Embryonic facial prominence (tissue), 1 donor: ENCODE measurements at regions not wholly inside any gene's neighbourhood (a gene's known extent, or its start where the extent isn't known, plus 50 kb on each side); places are given as distances from the start of the nearest gene placed in this dataset.
"Not testable (repeated sequence)": the region's sequence is repeated elsewhere in the genome, so short reads cannot be mapped to it uniquely, and the experiment has no call there.

Source experiments
- DNase-seq: peaks from one replicate; pipeline ENCODE4 v3.0.0-alpha.2; 2016; ENCODE audit errors: extremely low spot score

GRCh38 chr1:120278259-120278610 lies 101.9 kb upstream of the SEC22B start:
- not testable (repeated sequence) for DNase-seq

- not testable (repeated sequence) for DNase-seq
Observed at GRCh38 chr1:120277428-120278258, 101.3 kb upstream of the SEC22B start.

DNA sequence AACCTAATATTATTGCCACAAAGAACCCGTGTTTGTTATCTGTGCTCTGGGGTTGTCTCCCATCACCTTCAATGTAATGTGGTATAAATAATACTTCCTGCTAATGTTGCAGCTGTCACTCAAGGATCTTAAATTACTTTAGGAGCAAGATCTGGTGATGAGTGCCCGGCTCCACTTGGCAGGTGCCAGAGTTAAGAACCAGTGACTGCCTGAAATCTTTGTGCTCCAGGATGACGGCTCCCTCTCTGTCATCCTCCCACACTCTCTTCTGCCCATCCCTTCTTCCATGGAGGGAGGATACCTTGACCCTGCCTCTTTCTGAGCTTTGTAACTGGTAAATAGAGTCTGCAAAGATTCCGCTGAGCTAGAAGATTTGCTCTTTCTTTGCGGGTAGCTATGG lies 100.4 kb upstream of the SEC22B start:
- not testable (repeated sequence) for DNase-seq

GRCh38 chr1:120274438-120274837 lies 98.1 kb upstream of the SEC22B start:
- not testable (repeated sequence) for DNase-seq

DNA sequence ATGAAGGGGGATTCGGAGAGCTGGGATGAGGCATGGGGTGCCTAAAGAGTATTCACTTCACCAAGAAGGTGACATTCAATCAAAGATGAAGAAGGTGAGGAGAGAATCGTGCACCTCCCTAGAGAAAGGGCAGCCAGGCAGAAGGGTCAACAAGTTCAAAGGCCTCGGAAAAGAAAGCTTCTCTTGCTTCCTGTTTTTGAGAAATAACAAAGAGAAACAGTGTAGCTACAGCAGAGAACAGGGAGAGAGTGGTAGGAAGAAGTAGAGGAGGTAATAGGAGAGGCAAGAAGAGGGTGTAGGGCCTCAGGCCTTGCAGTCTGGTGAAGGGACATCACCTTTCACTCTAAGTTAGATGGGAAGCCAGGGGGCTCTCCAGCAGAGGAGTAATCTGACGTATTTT lies 97.0 kb upstream of the SEC22B start:
- DNase-seq = not testable (repeated sequence)

- not testable (repeated sequence) for DNase-seq
Observed at GRCh38 chr1:120272242-120272641, 95.9 kb upstream of the SEC22B start.

- not testable (repeated sequence) for DNase-seq
Observed at GRCh38 chr1:120271561-120272221, 95.4 kb upstream of the SEC22B start.

DNA sequence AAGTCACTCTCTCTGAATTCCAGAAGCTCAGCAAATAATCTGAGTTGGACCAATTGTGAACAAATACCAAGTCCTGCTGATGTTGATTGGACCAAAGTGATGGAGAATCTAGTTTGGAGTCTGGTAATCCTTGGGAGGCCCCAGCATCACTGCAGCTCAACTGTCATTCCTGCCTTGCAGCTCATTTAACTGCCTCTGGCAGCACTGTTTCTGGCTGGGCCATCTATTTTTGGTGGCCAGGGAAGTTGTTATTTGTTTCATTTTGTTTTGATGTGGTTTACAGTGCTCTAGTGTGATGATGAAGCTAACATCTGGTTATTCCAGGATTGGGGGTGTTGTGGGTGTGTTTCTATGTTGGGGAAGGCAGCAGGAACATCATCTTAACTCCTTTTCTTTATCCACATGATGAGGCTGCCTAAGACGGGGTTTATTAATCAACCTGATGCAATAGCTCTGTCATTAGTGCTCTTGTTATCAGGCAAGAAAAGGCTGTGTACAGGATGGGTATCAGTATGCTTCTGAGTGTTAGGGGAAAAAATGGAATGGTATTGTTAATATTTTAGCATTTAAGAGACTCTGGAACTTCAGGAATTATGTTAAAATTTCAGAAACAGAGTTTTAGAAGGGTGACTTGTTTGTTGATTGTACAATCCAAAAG lies 91.7 kb upstream of the SEC22B start:
- not testable (repeated sequence) for DNase-seq

DNA sequence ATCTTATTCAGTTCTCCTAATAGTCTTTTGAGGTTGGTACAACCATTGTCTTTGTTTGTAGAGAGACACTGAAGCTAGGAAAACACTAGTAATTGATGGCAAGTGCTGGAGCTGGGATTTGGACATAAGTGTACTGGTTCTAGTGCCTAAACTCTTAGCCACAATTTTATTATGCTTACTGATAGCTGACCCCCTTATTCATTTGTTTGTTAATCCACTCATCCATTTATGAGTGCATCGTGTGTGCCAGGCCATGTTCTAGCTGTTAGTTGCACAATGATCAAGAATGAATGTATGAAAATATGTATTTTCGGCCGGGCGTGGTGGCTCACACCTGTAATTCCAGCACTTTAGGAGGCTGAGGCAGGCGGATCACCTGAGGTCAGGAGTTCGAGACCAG lies 88.2 kb upstream of the SEC22B start:
- DNase-seq = not testable (repeated sequence)

- DNase-seq = not testable (repeated sequence)
Observed at GRCh38 chr1:120262791-120263751, 86.8 kb upstream of the SEC22B start.

DNA sequence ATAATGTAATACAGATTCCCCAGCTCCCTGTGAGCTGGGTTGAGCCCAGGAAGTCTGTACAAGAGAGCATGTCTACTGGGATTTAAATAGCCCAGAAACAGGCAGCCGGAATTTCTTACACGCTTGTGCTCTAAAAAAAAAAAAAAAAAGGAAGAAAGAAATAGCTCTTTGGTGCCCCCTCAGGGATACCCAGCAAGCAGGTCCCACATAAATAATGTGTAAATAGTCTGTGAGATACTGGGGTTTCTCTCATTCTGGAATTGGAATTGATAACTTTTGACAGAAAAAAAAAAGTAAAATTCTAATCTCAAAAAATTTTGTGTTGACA lies 81.4 kb upstream of the SEC22B start:
- not testable (repeated sequence) for DNase-seq

- DNase-seq = not testable (repeated sequence)
Observed at GRCh38 chr1:120257064-120257777, 80.9 kb upstream of the SEC22B start.

GRCh38 chr1:120250756-120251155 lies 74.4 kb upstream of the SEC22B start:
- not testable (repeated sequence) for DNase-seq

GRCh38 chr1:120248726-120249427 lies 72.6 kb upstream of the SEC22B start:
- DNase-seq = not testable (repeated sequence)

- DNase-seq = not testable (repeated sequence)
Observed at GRCh38 chr1:120248203-120248602, 71.9 kb upstream of the SEC22B start.

GRCh38 chr1:120243867-120244266 lies 67.5 kb upstream of the SEC22B start:
- DNase-seq = not testable (repeated sequence)

DNA sequence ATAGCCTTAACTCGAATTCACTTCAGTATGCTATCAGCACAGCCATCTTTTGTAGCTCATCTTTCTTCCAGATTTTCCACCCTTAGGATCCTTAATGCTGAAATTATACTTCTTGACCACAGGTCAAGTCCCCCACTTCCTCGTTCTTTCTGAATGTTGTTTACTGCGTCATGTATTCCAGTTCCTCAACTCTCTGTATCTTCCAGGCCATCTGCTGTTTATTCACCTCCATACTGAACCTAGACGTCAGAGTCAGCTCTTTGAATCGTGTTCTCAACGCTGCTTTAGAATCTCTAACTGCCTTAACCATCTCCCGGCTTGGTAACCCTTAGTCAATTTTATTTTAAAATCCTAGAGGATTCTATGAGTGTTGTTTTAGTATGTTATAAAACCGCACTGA lies 66.3 kb upstream of the SEC22B start:
- not testable (repeated sequence) for DNase-seq

- DNase-seq = not testable (repeated sequence)
Observed at GRCh38 chr1:120241868-120242267, 65.5 kb upstream of the SEC22B start.

DNA sequence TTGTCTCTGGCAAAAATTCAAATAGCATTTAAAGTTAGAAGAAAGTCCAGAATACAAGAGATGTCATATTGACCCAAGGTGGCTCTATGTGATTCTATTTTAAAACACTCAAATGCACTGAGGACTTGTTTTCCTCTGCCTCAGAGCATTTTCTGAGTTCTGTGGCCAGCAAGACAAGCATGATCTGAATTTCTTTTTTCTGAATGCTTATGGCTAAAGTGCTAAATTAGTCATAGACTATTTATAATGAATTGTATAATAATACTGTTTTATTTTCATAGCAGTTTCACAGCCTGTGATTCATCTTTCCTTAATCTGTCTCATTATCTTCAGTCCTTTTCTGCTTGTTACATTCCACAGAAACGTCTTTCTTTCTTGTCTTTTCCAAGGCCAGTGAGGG lies 63.9 kb upstream of the SEC22B start:
- DNase-seq = not testable (repeated sequence)

DNA sequence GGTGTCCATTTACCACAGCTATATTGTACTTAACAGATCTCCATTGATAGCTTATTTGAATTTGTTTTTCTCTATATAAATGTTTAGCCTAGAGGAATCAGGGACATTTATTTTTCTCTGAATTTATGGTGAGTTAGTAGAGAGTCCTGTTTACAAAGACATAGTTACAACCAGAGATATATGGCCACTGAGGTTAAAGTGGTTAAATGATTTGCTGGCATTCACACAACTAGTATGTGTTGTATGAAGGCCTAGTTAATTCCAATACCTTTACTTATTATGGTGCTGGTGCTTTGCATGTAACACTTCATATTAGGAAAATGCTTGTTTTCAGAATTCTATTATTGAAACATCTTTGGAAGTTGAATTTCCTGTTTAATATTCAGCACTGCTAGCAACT lies 63.0 kb upstream of the SEC22B start:
- DNase-seq = not testable (repeated sequence)
